EH (cell line): ENCODE measurements at regions not wholly inside any gene's neighbourhood (a gene's known extent, or its start where the extent isn't known, plus 50 kb on each side); places are given as distances from the start of the nearest gene placed in this dataset.

Experiments used
- DNase-seq: peaks from one replicate; pipeline ENCODE4 v3.0.0-alpha.2; 2015; ENCODE audit warnings: low read depth

GRCh38 chr12:20194171-20194570 lies 174.2 kb upstream of the PDE3A start:
- peak; percentile 71 for DNase-seq

- DNase-seq, result no peak
Observed at GRCh38 chr12:20196767-20197166, 171.6 kb upstream of the PDE3A start.

- DNase-seq, result no peak
Observed at GRCh38 chr12:20197411-20197810, 170.9 kb upstream of the PDE3A start.

- DNase-seq, result no peak
Observed at GRCh38 chr12:20199780-20200179, 168.6 kb upstream of the PDE3A start.

GRCh38 chr12:20201733-20202132 lies 166.6 kb upstream of the PDE3A start:
- no peak for DNase-seq

GRCh38 chr12:20205854-20206253 lies 162.5 kb upstream of the PDE3A start:
- no peak for DNase-seq

GRCh38 chr12:20206410-20206809 lies 161.9 kb upstream of the PDE3A start:
- no peak for DNase-seq

- no peak for DNase-seq
Observed at GRCh38 chr12:20210621-20211215, 157.6 kb upstream of the PDE3A start.

GRCh38 chr12:20211541-20211940 lies 156.8 kb upstream of the PDE3A start:
- no peak for DNase-seq

- peak; percentile 74 for DNase-seq
Observed at GRCh38 chr12:20211981-20212421, 156.3 kb upstream of the PDE3A start.

- peak; percentile 100 for DNase-seq
Observed at GRCh38 chr12:20212658-20213555, 155.4 kb upstream of the PDE3A start.

GRCh38 chr12:20213723-20214625 lies 154.4 kb upstream of the PDE3A start:
- peak; percentile 49 for DNase-seq

GRCh38 chr12:20220339-20220738 lies 148.0 kb upstream of the PDE3A start:
- peak; percentile 69 for DNase-seq

GRCh38 chr12:20232931-20233675 lies 135.2 kb upstream of the PDE3A start:
- no peak for DNase-seq

- no peak for DNase-seq
Observed at GRCh38 chr12:20234474-20234873, 133.9 kb upstream of the PDE3A start.

GRCh38 chr12:20237091-20237490 lies 131.2 kb upstream of the PDE3A start:
- DNase-seq, result no peak

- no peak for DNase-seq
Observed at GRCh38 chr12:20245491-20245890, 122.8 kb upstream of the PDE3A start.

- DNase-seq, result no peak
Observed at GRCh38 chr12:20248646-20249045, 119.7 kb upstream of the PDE3A start.

- no peak for DNase-seq
Observed at GRCh38 chr12:20250761-20251160, 117.6 kb upstream of the PDE3A start.

GRCh38 chr12:20257311-20257710 lies 111.0 kb upstream of the PDE3A start:
- no peak for DNase-seq

GRCh38 chr12:20259786-20260185 lies 108.6 kb upstream of the PDE3A start:
- peak; percentile 32 for DNase-seq

- peak; percentile 30 for DNase-seq
Observed at GRCh38 chr12:20260851-20261250, 107.5 kb upstream of the PDE3A start.
